Endodermal cell (in vitro differentiated cells): ENCODE measurements at regions not wholly inside any gene's neighbourhood (a gene's known extent, or its start where the extent isn't known, plus 50 kb on each side); places are given as distances from the start of the nearest gene placed in this dataset.

Source experiments
- DNase-seq: peaks from one replicate; pipeline ENCODE4 v3.0.0-alpha.2; 2017
- H3K27ac ChIP-seq: 2 replicates; pipeline ENCODE4 v1.5.1; 2013; ENCODE audit warnings: mild to moderate bottlenecking, low read depth, low read length, moderate library complexity
- H3K27me3 ChIP-seq: 2 replicates; pipeline ENCODE4 v1.6.1; 2013; ENCODE audit warnings: mild to moderate bottlenecking, low read length, moderate library complexity; ENCODE audit not compliant: insufficient read depth, control insufficient read depth, poor library complexity, severe bottlenecking
- H3K36me3 ChIP-seq: 2 replicates; pipeline ENCODE4 v1.7.0; 2013; ENCODE audit warnings: mild to moderate bottlenecking, low read length, moderate library complexity; ENCODE audit not compliant: control insufficient read depth, insufficient read depth
- H3K4me1 ChIP-seq: one replicate; pipeline ENCODE4 v1.7.0; 2013; ENCODE audit warnings: low read length; ENCODE audit not compliant: control insufficient read depth, insufficient read depth
- H3K4me3 ChIP-seq: 2 replicates; pipeline ENCODE4 v1.5.1; 2013; ENCODE audit warnings: mild to moderate bottlenecking, low read length, moderate library complexity
- H3K9ac ChIP-seq: 2 replicates; pipeline ENCODE4 v1.6.1; 2013; ENCODE audit warnings: mild to moderate bottlenecking, low read length, moderate library complexity; ENCODE audit not compliant: poor library complexity, severe bottlenecking; ENCODE audit errors: extremely low read depth
- H3K9me3 ChIP-seq: 2 replicates; pipeline ENCODE4 v1.6.1; 2013; ENCODE audit warnings: mild to moderate bottlenecking, low read length, moderate library complexity; ENCODE audit not compliant: control insufficient read depth
- H3K27ac Mint-ChIP-seq: 2 replicates; pipeline ENCODE4 v1.8.0; 2020; ENCODE audit warnings: mixed read lengths
- H3K27me3 Mint-ChIP-seq: 2 replicates; pipeline ENCODE4 v1.8.0; 2021; ENCODE audit warnings: mild to moderate bottlenecking, mixed read lengths; ENCODE audit not compliant: insufficient read depth
- H3K36me3 Mint-ChIP-seq: 2 replicates; pipeline ENCODE4 v1.8.0; 2020; ENCODE audit warnings: low read depth, mixed read lengths
- H3K4me1 Mint-ChIP-seq: 2 replicates; pipeline ENCODE4 v1.8.0; 2020; ENCODE audit warnings: mixed read lengths
- H3K4me3 Mint-ChIP-seq: 2 replicates; pipeline ENCODE4 v1.8.0; 2020; ENCODE audit warnings: mild to moderate bottlenecking, moderate library complexity, mixed read lengths
- H3K9me3 Mint-ChIP-seq: 2 replicates; pipeline ENCODE4 v1.8.0; 2020; ENCODE audit warnings: mild to moderate bottlenecking, mixed read lengths
- WGBS, 2 experiments: methylation state at CpG; one replicate each; pipeline versions ENCODE4 v1.1.5 to v1.1.7; 2013; ENCODE audit warnings: missing lambda C conversion rate in 2 of 2, mixed read lengths in 1 of 2; ENCODE audit not compliant: insufficient coverage in 1 of 2, insufficient read length in 1 of 2; 5-methylcytosine and 5-hydroxymethylcytosine counted together
- TF ChIP-seq, protein P1 (sequence below): fragments of 200-600 bp; sonication (generic); conservative IDR thresholded peaks from 2 replicates; pipeline ENCODE4 v1.5.0; 2021; ENCODE audit warnings: antibody characterized with exemption, mild to moderate bottlenecking

DNA sequence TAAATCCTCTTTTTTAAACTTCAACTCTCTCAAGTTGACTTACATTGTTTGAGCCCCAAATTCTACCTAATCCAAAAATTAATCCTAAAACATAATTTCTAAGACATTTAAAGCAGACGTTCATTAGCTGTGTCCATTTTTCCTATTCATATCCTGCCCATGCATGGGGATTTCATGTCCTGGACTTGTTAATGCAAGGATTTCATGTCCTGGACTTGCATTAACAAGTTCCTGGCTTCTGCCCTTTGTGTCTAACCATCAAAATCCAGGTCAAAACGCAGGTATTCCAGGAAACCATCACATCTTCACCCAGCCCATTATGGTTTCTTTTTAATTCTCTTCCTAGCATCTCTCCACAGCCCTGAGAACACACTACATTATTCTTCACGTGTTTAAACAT is 454.9 kb downstream of the KLF5 start:
- Mint-ChIP-seq H3K27ac (no peak overlapping the region), H3K36me3 (no peaks in the 10 kb centered on the region), H3K4me1 (peaks cover under 1% of the 10 kb centered on the region), H3K27me3 (no peaks in the 10 kb centered on the region), H3K4me3 (no peak overlapping the region), H3K9me3 (no peaks in the 10 kb centered on the region)
- Histone ChIP-seq H3K36me3 (no peaks in the 10 kb centered on the region), H3K27ac (no peak overlapping the region), H3K4me3 (no peak overlapping the region), H3K9me3 (no peaks in the 10 kb centered on the region), H3K4me1 (no peaks in the 10 kb centered on the region), H3K27me3 (no peaks in the 10 kb centered on the region), H3K9ac (no peak overlapping the region)
- no peak for DNase-seq
- TF ChIP-seq, protein P1, sequence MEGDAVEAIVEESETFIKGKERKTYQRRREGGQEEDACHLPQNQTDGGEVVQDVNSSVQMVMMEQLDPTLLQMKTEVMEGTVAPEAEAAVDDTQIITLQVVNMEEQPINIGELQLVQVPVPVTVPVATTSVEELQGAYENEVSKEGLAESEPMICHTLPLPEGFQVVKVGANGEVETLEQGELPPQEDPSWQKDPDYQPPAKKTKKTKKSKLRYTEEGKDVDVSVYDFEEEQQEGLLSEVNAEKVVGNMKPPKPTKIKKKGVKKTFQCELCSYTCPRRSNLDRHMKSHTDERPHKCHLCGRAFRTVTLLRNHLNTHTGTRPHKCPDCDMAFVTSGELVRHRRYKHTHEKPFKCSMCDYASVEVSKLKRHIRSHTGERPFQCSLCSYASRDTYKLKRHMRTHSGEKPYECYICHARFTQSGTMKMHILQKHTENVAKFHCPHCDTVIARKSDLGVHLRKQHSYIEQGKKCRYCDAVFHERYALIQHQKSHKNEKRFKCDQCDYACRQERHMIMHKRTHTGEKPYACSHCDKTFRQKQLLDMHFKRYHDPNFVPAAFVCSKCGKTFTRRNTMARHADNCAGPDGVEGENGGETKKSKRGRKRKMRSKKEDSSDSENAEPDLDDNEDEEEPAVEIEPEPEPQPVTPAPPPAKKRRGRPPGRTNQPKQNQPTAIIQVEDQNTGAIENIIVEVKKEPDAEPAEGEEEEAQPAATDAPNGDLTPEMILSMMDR = no peak
- WGBS, 2 experiments = 89 to 94% methylated on average over 2 to 3 of the region's 3 CpGs

DNA sequence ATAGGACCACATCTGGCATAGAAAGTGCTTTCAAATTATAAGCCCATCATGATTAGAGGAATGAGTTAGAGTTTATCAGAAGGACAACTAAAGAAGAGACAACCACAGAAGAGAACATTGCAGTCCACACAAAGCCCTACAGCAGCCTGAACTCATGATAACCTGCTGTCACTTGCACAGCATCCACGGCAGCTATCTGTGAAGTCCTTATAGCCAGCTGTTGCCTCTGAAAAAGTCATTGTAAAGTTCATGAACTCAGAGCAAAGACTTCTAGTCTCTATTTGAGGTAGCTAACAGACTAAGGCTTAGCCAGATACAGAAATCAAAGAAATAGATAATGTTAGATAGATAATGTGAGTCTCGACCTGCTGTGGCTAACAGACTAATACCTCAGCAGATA is 450.0 kb downstream of the KLF5 start:
- Histone ChIP-seq H3K4me3 (no peak overlapping the region), H3K9me3 (no peaks in the 10 kb centered on the region), H3K9ac (no peak overlapping the region), H3K27ac (no peak overlapping the region), H3K4me1 (no peaks in the 10 kb centered on the region), H3K36me3 (no peaks in the 10 kb centered on the region), H3K27me3 (no peaks in the 10 kb centered on the region)
- Mint-ChIP-seq H3K36me3 (no peaks in the 10 kb centered on the region), H3K9me3 (no peaks in the 10 kb centered on the region), H3K27ac (no peak overlapping the region), H3K4me1 (peaks cover 2% of the 10 kb centered on the region), H3K27me3 (no peaks in the 10 kb centered on the region), H3K4me3 (no peak overlapping the region)
- TF ChIP-seq, protein P1 = no peak
- 75 to 91% methylated on average over 1 to 2 of the region's 2 CpGs for WGBS, 2 experiments
- DNase-seq = no peak

DNA sequence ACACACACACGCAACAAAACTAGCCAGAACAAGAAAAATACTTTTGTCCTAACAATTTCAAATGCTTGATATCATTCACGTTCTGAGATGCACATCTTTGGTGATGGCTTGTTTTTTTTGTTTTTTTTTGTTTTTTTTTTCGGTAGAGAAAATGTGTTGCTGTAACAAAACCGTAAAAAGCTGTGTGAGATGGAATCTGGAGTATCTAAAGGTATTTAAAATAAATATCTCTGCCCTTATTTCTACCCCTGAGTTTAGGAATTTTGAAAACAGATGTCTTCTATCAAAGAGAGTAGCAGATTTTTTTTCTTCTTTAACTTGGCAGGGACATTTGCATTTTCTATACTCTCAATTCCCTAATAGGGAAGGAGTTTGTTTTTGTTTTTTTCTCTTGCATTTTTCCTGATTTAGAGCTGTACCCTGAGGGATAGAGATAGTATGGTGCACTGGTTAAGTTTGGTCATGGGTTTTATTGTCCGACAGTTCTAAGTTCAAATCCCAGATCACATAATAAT is 446.6 kb downstream of the KLF5 start:
- no peak overlapping the region for H3K27ac ChIP-seq
- H3K4me3 Mint-ChIP-seq = no peak overlapping the region
- 92% methylated on average over 5 of the region's 5 CpGs; no CpG with 5 or more reads in 1 of the 2 experiments for WGBS, 2 experiments
- no peak overlapping the region for H3K4me3 ChIP-seq
- no peaks in the 10 kb centered on the region for H3K9me3 Mint-ChIP-seq
- H3K27ac Mint-ChIP-seq = no peak overlapping the region
- no peak for DNase-seq
- H3K4me1 ChIP-seq = no peaks in the 10 kb centered on the region
- no peaks in the 10 kb centered on the region for H3K27me3 Mint-ChIP-seq
- TF ChIP-seq, protein P1 = no peak
- no peak overlapping the region for H3K9ac ChIP-seq
- peaks cover 4% of the 10 kb centered on the region for H3K4me1 Mint-ChIP-seq
- no peaks in the 10 kb centered on the region for H3K9me3 ChIP-seq
- H3K36me3 ChIP-seq = no peaks in the 10 kb centered on the region
- no peaks in the 10 kb centered on the region for H3K27me3 ChIP-seq
- H3K36me3 Mint-ChIP-seq = no peaks in the 10 kb centered on the region
